ENCODE measurements at regions not wholly inside any gene's neighbourhood (a gene's known extent, or its start where the extent isn't known, plus 50 kb on each side); places are given as distances from the start of the nearest gene placed in this dataset.

DNA sequence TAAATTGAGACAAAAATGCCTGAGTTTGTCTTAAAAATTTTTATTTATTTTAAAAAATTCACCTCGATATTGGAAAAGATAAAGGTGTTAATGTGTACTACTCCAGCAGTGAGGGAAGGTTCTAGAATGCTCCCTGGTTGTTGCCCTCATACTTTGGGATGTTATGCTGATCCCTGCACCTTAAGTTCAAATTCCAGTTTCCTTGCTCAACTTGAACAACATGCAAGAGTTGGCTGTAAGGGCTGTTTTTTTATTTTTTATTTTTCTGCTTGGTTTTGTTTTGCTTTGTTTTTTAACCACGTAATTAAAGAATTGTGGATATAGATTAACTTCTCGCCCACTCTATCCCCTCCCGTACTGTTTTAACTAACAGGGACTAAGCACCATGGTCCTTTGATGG is 158.7 kb upstream of the CITED2 start:
- no peak overlapping the region for H3K4me3 ChIP-seq
- no peaks in the 10 kb centered on the region for H3K36me3 ChIP-seq
- H3K9me3 ChIP-seq: no peaks in the 10 kb centered on the region
- TF ChIP-seq, protein P1, sequence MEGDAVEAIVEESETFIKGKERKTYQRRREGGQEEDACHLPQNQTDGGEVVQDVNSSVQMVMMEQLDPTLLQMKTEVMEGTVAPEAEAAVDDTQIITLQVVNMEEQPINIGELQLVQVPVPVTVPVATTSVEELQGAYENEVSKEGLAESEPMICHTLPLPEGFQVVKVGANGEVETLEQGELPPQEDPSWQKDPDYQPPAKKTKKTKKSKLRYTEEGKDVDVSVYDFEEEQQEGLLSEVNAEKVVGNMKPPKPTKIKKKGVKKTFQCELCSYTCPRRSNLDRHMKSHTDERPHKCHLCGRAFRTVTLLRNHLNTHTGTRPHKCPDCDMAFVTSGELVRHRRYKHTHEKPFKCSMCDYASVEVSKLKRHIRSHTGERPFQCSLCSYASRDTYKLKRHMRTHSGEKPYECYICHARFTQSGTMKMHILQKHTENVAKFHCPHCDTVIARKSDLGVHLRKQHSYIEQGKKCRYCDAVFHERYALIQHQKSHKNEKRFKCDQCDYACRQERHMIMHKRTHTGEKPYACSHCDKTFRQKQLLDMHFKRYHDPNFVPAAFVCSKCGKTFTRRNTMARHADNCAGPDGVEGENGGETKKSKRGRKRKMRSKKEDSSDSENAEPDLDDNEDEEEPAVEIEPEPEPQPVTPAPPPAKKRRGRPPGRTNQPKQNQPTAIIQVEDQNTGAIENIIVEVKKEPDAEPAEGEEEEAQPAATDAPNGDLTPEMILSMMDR (IDR thresholded peaks at IDR 0.05): no peak
- TF ChIP-seq EP300 (IDR thresholded peaks at IDR 0.05) (no peak), POLR2A (IDR thresholded peaks at IDR 0.05) (no peak), POLR2AphosphoS5 (IDR thresholded peaks at IDR 0.05) (no peak)
- no peaks in the 10 kb centered on the region for H3K27me3 ChIP-seq
- peak overlapping the region; percentile 20 to 60 (median 50) for H3K27ac ChIP-seq
- ATAC-seq: peak; percentile 42
- H3K4me1 ChIP-seq: peaks cover 8 to 55% (median 10%) of the 10 kb centered on the region in 3 donors
- WGBS, 2 donors (ENCODE audit: low coverage in 1 of 2): 86 to 93% methylated on average over 4 of the region's 4 CpGs

GRCh38 chr6:139531148-139532115 is 157.0 kb upstream of the CITED2 start:
- no peak for ATAC-seq
- H3K27ac ChIP-seq: peak overlapping the region in 1 of 4 donors; percentile 29
- WGBS, 2 donors (ENCODE audit: low coverage in 1 of 2): 68 to 80% methylated on average over 7 to 8 of the region's 8 CpGs
- TF ChIP-seq POLR2AphosphoS5 (IDR thresholded peaks at IDR 0.05) (no peak), EP300 (IDR thresholded peaks at IDR 0.05) (no peak), POLR2A (IDR thresholded peaks at IDR 0.05) (no peak)
- TF ChIP-seq, protein P1 (IDR thresholded peaks at IDR 0.05): no peak
- no peaks in the 10 kb centered on the region for H3K36me3 ChIP-seq
- no peaks in the 10 kb centered on the region for H3K27me3 ChIP-seq
- no peak overlapping the region for H3K4me3 ChIP-seq
- H3K9me3 ChIP-seq: no peaks in the 10 kb centered on the region
- H3K4me1 ChIP-seq: peaks cover 8 to 43% (median 10%) of the 10 kb centered on the region in 3 donors

DNA sequence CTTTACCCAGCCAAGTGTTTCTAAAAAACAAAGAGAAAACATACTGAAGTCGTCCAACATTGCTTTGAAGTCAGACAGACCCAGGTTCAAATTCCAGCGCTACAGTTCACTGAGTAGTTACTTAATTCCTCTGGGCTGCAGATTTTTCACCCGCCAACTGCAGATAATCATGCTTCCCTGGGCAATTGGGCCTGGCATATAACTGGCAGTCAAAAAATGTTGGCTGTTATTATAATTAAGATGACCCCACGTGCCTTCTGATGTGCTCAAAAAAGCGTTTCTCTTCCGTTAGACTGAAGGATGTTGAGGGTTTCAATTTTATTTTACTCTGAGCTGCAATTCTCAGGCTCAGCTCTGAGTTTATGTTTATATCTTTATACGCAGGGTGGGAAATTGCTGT is 156.1 kb upstream of the CITED2 start:
- Histone ChIP-seq H3K27me3 (no peaks in the 10 kb centered on the region), H3K4me3 (no peak overlapping the region), H3K27ac (peak overlapping the region in 1 of 4 donors; percentile 29), H3K4me1 (peaks cover 8 to 39% (median 10%) of the 10 kb centered on the region in 3 donors), H3K9me3 (no peaks in the 10 kb centered on the region), H3K36me3 (no peaks in the 10 kb centered on the region)
- TF ChIP-seq POLR2AphosphoS5 (IDR thresholded peaks at IDR 0.05) (no peak), POLR2A (IDR thresholded peaks at IDR 0.05) (no peak), EP300 (IDR thresholded peaks at IDR 0.05) (no peak)
- TF ChIP-seq, protein P1 (IDR thresholded peaks at IDR 0.05): no peak
- WGBS, 2 donors (ENCODE audit: low coverage in 1 of 2): 62 to 87% methylated on average over 7 of the region's 7 CpGs
- no peak for ATAC-seq

- no peak overlapping the region for H3K4me3 ChIP-seq
- H3K27me3 ChIP-seq: no peaks in the 10 kb centered on the region
- no peaks in the 10 kb centered on the region for H3K9me3 ChIP-seq
- peaks cover 8 to 36% (median 10%) of the 10 kb centered on the region in 3 donors for H3K4me1 ChIP-seq
- TF ChIP-seq POLR2AphosphoS5 (IDR thresholded peaks at IDR 0.05) (no peak), POLR2A (IDR thresholded peaks at IDR 0.05) (no peak)
- no peak overlapping the region for H3K27ac ChIP-seq
- ATAC-seq: no peak
- 100% methylated on average over 1 of the region's 1 CpG for WGBS, 2 donors (ENCODE audit: low coverage in 1 of 2)
- no peaks in the 10 kb centered on the region for H3K36me3 ChIP-seq
These were observed 155.0 kb upstream of the CITED2 start for GRCh38 chr6:139529420-139529819.

DNA sequence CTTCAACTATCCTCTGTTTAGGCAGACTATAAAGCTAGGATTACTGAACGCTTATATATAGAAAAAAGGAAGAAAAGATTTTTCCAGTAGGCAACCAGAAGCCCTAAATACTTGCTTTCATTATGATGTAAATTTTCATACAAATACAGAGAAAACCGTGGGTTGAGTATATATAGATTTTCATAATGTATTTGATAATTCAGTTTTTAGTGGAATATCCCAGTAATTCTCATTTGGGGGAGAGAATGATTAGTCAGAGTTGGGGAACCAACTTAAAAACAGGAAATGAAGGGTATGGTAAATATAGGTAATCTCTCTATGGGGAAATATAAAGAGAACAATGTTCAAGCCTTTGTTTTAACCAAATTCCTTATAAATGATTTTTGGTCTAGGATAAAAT is 154.0 kb upstream of the CITED2 start:
- peaks cover 4 to 27% (median 4%) of the 10 kb centered on the region in 3 donors for H3K4me1 ChIP-seq
- ATAC-seq: no peak
- H3K4me3 ChIP-seq: no peak overlapping the region
- no peaks in the 10 kb centered on the region for H3K27me3 ChIP-seq
- H3K9me3 ChIP-seq: no peaks in the 10 kb centered on the region
- no peak overlapping the region for H3K27ac ChIP-seq
- TF ChIP-seq, protein P1 (IDR thresholded peaks at IDR 0.05): no peak
- TF ChIP-seq EP300 (IDR thresholded peaks at IDR 0.05) (no peak), POLR2A (IDR thresholded peaks at IDR 0.05) (no peak), POLR2AphosphoS5 (IDR thresholded peaks at IDR 0.05) (no peak)
- H3K36me3 ChIP-seq: no peaks in the 10 kb centered on the region
- 88 to 91% methylated on average over 2 of the region's 2 CpGs for WGBS, 2 donors (ENCODE audit: low coverage in 1 of 2)
